A673 (cell line): ENCODE measurements at regions not wholly inside any gene's neighbourhood (a gene's known extent, or its start where the extent isn't known, plus 50 kb on each side); places are given as distances from the start of the nearest gene placed in this dataset.

ENCODE experiments used
- CTCF ChIP-seq: fragments of 300-800, 200-600 bp; sonication (generic); conservative IDR thresholded peaks from 2 replicates; pipeline ENCODE4 v1.5.1; 2017; ENCODE audit warnings: low read depth, mild to moderate bottlenecking, antibody characterized with exemption, low read length, moderate library complexity, mixed read lengths
- EZH2 ChIP-seq: fragments of 200-600 bp; sonication (generic); IDR thresholded peaks from 2 replicates; pipeline ENCODE4 v1.6.1; 2017; ENCODE audit warnings: borderline replicate concordance, low read depth, mild to moderate bottlenecking, mixed read lengths, antibody characterized with exemption, low read length; ENCODE audit not compliant: poor library complexity, severe bottlenecking

GRCh38 chr21:35426897-35427296 is 377.8 kb upstream of the RUNX1 start:
- TF ChIP-seq CTCF (no peak), EZH2 (no peak)
